ENCODE measurements at regions not wholly inside any gene's neighbourhood (a gene's known extent, or its start where the extent isn't known, plus 50 kb on each side); places are given as distances from the start of the nearest gene placed in this dataset.
"Not testable (repeated sequence)": the region's sequence is repeated elsewhere in the genome, so short reads cannot be mapped to it uniquely, and the experiment has no call there.

DNA sequence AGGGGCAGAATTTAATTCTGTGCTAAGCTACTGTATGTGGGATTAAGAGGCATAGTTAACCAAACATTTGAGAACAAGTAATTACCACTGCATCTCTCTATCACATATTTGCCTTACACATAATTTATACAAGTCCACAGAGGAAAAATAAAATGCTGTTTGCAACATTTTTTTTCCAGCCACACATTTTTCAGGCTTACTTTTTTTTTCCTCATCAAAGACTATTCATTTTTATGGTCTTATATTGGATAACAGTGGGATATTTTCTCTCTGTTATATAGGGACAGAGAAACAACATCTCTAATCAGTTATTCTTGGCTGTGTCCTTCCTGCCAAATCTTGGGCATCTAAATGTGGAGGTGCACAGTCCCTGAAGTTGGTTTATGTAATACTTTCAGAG, 57.5 kb upstream of the DDAH1 start:
- TF ChIP-seq, protein P1, sequence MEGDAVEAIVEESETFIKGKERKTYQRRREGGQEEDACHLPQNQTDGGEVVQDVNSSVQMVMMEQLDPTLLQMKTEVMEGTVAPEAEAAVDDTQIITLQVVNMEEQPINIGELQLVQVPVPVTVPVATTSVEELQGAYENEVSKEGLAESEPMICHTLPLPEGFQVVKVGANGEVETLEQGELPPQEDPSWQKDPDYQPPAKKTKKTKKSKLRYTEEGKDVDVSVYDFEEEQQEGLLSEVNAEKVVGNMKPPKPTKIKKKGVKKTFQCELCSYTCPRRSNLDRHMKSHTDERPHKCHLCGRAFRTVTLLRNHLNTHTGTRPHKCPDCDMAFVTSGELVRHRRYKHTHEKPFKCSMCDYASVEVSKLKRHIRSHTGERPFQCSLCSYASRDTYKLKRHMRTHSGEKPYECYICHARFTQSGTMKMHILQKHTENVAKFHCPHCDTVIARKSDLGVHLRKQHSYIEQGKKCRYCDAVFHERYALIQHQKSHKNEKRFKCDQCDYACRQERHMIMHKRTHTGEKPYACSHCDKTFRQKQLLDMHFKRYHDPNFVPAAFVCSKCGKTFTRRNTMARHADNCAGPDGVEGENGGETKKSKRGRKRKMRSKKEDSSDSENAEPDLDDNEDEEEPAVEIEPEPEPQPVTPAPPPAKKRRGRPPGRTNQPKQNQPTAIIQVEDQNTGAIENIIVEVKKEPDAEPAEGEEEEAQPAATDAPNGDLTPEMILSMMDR (conservative IDR thresholded peaks at IDR 0.05; ENCODE audit: low read depth, low read length): not testable (repeated sequence)
- not testable (repeated sequence) for TF ChIP-seq EZH2 (IDR thresholded peaks at IDR 0.05; ENCODE audit: borderline replicate concordance, low read depth, low read length, poor library complexity, severe bottlenecking)

Data from A673 (cell line).